SIG-M5 treated with dmso at 0.1 percent for 504 hours (cell line): ENCODE measurements at regions not wholly inside any gene's neighbourhood (a gene's known extent, or its start where the extent isn't known, plus 50 kb on each side); places are given as distances from the start of the nearest gene placed in this dataset.

Experiments
- DNase-seq: peaks from one replicate; lab custom pipeline; 2025; ENCODE audit not compliant: unreplicated experiment; lab: John Stamatoyannopoulos, UW

- no peak for DNase-seq
Measured at GRCh38 chr1:218633238-218633988, 288.3 kb downstream of the TGFB2 start.

DNA sequence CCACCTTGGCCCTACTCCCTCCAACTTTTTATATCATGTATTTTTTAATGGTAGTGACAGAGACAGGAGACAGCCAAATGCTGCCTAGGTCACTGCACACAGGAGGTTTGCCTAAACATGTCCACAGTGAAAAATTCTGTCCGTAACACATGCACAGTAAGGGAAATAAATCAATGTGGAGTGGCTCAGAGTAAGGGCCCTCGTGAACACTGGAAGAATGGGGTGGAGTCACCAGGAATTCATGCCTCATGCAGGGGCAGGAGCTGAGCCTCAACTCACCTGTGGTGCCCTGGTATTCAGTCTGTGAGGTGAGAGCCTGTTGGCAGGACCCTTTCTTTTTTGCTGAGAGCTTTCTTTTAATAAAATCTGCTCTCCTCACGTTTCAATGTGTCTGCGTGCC is 289.1 kb downstream of the TGFB2 start:
- DNase-seq, result no peak

DNA sequence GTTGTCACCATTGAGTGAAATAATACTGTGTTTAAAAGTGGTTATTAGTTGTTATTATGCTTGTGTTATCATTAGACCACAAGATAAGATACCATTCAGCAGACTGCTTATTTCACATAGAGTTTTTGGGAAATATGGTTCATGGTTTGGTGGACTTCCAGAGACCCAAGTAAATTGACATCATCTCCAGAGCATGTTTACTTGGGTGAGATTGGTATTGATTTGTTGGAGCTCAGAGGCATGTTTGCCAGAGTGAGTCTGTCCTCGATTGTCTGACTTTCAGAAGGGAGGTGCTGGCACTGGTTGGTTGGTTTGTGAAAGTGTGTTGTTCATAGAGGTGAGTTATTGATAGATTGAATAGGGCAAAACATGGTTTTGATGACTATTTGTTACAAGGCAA is 291.4 kb downstream of the TGFB2 start:
- DNase-seq, result no peak

DNA sequence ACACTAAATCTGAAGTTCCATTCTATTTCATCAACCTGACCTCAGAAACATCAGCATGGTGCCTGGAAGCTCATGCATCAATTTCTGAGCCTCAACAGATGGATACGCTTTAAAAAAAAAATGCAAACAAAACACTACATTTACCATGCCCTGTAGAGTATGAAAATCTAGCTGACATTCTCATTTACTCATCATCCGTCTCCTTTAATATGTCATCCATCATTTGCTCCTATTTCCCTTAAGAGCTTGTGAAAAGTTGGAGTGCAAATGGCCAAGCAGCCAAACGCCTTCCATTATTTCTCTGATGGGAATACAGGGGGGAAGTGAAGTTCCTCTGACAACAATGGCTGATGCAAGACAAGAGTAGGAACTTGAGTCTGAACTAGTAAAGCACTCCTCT is 295.0 kb downstream of the TGFB2 start:
- no peak for DNase-seq

GRCh38 chr1:218642033-218642948 is 297.2 kb downstream of the TGFB2 start:
- peak; percentile 63 for DNase-seq

DNA sequence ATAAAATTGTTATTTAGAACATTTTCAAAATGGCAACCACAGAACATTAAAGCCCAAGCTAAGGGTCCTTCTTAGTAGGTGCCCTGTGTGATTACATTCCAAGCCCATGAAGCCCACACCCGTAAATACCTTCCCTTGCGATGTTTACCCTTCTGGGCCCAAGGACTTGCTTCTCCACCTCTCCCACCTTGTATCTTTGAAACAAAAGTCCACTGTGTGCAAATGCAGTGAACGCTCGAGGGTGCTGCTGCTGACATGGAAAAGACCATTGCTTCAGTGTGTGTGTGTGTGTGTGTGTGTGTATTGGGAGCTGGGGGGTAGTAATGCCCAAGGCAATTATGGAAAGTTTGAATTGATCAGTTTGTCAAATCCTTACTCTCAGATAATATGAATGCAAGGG is 298.1 kb downstream of the TGFB2 start:
- no peak for DNase-seq

- no peak for DNase-seq
Measured at GRCh38 chr1:218643926-218644325, 298.8 kb downstream of the TGFB2 start.

DNA sequence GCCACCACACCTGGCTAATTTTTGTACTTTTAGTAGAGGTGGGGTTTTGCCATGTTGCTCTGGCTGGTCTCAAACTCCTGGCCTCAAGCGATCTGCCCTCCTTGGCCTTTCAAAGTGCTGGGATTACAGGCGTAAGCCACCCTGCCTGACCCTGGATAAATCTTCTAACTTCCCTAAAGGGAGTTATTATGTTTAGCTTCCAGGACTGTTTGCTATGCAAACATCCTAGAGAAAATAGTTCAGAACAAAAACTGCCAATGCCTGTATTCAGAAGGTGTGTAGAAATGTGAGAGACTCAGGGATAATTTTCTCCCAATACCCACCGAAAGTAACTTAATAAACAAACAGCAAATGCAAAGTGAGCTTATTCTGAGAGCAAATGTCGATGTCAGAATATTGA is 301.2 kb downstream of the TGFB2 start:
- no peak for DNase-seq

- DNase-seq, result no peak
Measured at GRCh38 chr1:218656301-218657037, 311.3 kb downstream of the TGFB2 start.

GRCh38 chr1:218658269-218658668 is 313.1 kb downstream of the TGFB2 start:
- no peak for DNase-seq

DNA sequence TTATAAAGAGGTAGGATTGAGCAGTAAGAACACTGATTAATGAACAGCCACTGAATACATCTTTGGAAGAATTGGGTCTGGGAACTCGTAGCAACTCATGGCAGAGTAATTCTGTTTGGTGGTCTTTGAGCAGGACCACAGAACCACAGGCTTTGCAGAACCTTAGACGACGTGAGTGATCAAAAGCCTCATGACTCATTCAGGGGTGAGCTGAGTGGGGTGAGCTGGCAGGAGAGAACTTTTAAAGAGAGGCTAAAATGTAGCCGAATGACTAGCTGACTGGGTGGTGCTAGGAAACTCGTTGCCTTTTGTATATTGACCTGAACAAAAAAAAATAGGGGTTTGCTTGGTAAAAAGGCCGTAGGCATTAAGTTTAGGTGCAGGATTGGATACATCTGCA is 313.8 kb downstream of the TGFB2 start:
- DNase-seq, result no peak

- no peak for DNase-seq
Measured at GRCh38 chr1:218659911-218660677, 315.0 kb downstream of the TGFB2 start.

- DNase-seq, result no peak
Measured at GRCh38 chr1:218660678-218661053, 315.5 kb downstream of the TGFB2 start.

DNA sequence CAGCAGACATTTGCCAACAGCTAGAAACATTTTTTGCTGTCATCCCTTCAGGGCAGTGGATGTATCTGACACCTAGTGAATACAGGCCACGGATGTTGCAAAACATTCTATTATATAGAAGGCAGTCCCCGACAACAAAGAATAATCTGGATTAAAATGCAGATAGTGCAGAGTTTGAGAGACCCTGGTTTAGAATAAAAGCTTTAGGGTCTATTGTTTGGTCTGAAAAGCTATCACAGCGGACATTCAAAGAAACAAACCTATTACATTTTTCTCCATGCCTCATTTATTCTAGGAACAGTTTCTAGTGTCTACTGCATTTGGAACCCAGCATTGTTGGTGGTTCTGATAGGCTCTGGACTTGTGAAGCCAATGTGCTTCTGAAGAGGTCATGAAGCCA is 316.3 kb downstream of the TGFB2 start:
- DNase-seq, result no peak

DNA sequence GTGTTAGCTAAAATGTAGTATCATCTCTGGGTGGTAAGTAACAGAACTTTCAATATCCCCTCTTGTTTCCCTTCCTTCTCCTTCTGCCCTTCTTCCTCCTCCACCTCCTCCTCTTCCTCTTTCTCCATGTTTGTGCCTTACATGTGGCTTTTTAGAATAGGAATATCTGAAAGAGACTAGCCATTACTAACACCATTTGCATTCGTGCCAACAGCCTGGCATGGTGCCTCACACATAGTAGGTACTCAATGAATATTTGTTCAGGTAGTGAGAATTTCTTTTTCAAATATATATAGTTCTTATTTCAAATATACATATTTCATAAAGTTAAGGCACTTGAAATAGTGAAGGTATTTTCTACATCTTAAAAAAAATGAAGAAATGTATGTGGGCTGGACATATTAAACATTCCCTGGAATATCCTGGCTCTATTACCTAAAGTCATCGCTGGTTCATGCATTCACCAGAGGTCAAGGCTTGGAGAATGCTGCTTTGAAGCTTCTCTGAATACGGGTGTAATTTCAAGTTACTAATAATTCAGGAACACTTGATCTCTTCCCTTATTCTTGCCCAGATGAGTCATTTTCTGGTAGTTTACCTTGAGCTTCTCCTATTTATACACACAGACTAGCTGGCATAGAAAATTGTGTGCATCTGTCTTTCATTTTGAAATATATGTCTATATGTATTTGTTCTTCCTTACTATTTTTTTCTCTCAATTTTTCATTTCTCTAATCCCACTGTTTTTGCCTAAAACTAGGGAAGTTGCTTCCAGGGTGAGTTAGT is 319.4 kb downstream of the TGFB2 start:
- no peak for DNase-seq

GRCh38 chr1:218665221-218665620 is 320.1 kb downstream of the TGFB2 start:
- DNase-seq, result no peak

- no peak for DNase-seq
Measured at GRCh38 chr1:218666263-218666662, 321.1 kb downstream of the TGFB2 start.

DNA sequence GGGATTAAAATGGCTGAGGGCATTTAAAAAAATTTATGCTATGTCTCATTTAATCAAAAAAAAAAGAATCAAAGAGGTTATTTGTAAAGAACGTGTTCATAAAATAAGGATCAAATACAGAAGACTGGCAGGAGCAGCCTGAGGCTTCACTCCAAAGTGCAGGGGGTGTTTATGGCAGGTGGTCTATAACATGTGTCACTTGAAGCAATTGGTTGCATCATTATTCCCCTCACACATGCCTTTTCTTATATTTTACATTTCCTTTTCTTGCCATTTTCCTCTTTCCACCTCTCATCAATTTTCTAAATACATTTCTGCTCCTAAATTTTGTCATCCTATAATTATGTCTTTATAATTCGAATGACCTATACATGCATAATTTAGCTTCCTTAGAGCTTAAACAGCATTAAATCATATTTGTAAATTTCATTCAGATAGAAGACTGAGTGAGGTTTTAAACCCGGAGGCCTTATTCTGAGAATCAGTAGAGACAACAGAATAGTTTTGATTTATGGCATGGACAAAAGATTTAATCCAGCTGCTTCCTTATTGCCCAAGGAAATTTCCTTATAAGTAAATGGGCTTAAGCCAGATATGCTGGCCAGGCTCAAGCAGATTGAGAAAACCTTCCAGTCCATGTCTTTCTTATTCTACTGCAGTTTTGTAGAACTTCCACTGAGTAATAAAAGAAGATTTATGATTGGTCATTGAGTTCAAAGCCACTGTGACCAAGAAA is 322.8 kb downstream of the TGFB2 start:
- DNase-seq, result no peak

DNA sequence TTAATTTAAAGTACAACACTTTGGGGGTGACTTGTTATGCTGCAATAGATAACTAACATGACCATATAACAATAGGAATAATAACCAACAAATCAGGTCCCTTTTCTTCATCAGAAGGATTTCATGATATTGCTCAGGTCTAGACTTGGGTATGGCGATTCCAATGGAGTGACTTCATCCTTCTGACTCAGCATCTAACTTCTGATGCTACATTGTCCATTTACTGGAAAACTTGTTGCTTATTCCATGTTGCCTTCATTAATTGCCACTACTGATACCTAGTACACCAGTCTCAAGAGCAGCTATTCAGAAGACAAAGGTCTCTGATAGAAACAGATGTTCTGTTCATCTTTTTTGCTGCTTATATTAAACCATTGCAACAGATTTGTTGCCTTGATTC is 324.3 kb downstream of the TGFB2 start:
- DNase-seq, result no peak
